ENCODE measurements at regions not wholly inside any gene's neighbourhood (a gene's known extent, or its start where the extent isn't known, plus 50 kb on each side); places are given as distances from the start of the nearest gene placed in this dataset.

- Histone ChIP-seq H3K79me2 (ENCODE audit: low read length) (no peaks in the 10 kb centered on the region), H3K27me3 (replicated peaks; ENCODE audit: insufficient read depth, low read length) (no peaks in the 10 kb centered on the region), H4K20me1 (ENCODE audit: insufficient read depth, low read length) (no peaks in the 10 kb centered on the region), H2AFZ (ENCODE audit: low read length) (no peak overlapping the region), H3K9me2 (replicated peaks; ENCODE audit: insufficient read depth, low read length) (no peaks in the 10 kb centered on the region), H3K4me1 (ENCODE audit: low read length) (no peaks in the 10 kb centered on the region), H3F3A (ENCODE audit: insufficient read depth, low read length) (no peaks in the 10 kb centered on the region), H3K27ac (ENCODE audit: low read length) (no peak overlapping the region), H3K4me2 (ENCODE audit: low read depth, low read length) (no peak overlapping the region), H3K4me3 (ENCODE audit: low read length) (no peak overlapping the region), H3K9ac (ENCODE audit: low read length) (no peak overlapping the region), H3K36me3 (replicated peaks; ENCODE audit: insufficient read depth, low read length) (no peaks in the 10 kb centered on the region), H3K9me3 (replicated peaks; ENCODE audit: insufficient read depth, low read length) (no peaks in the 10 kb centered on the region)
- TF ChIP-seq EZH2 (optimal IDR thresholded peaks at IDR 0.05; ENCODE audit: low read depth, low read length) (no peak), CTCF (IDR thresholded peaks at IDR 0.05; ENCODE audit: low read length) (no peak), EZH2phosphoT487 (IDR thresholded peaks at IDR 0.05; ENCODE audit: low read length) (no peak)
- DNase-seq: no peak
Observed at GRCh38 chr2:106041150-106041549, 153.0 kb downstream of the UXS1 start.

GRCh38 chr2:106039634-106040315 is 154.3 kb downstream of the UXS1 start:
- Histone ChIP-seq H3K4me1 (ENCODE audit: low read length) (no peaks in the 10 kb centered on the region), H3K27ac (ENCODE audit: low read length) (no peak overlapping the region), H3K9ac (ENCODE audit: low read length) (no peak overlapping the region), H2AFZ (ENCODE audit: low read length) (no peak overlapping the region), H3F3A (ENCODE audit: insufficient read depth, low read length) (no peaks in the 10 kb centered on the region), H3K79me2 (ENCODE audit: low read length) (no peaks in the 10 kb centered on the region), H4K20me1 (ENCODE audit: insufficient read depth, low read length) (no peaks in the 10 kb centered on the region), H3K9me2 (replicated peaks; ENCODE audit: insufficient read depth, low read length) (no peaks in the 10 kb centered on the region), H3K36me3 (replicated peaks; ENCODE audit: insufficient read depth, low read length) (no peaks in the 10 kb centered on the region), H3K4me2 (ENCODE audit: low read depth, low read length) (no peak overlapping the region), H3K4me3 (ENCODE audit: low read length) (no peak overlapping the region), H3K27me3 (replicated peaks; ENCODE audit: insufficient read depth, low read length) (no peaks in the 10 kb centered on the region), H3K9me3 (replicated peaks; ENCODE audit: insufficient read depth, low read length) (no peaks in the 10 kb centered on the region)
- DNase-seq: no peak
- TF ChIP-seq CTCF (IDR thresholded peaks at IDR 0.05; ENCODE audit: low read length) (no peak), EZH2phosphoT487 (IDR thresholded peaks at IDR 0.05; ENCODE audit: low read length) (no peak), EZH2 (optimal IDR thresholded peaks at IDR 0.05; ENCODE audit: low read depth, low read length) (no peak)

- H3K4me3 ChIP-seq (ENCODE audit: low read length): no peak overlapping the region
Observed at GRCh38 chr2:106038601-106039375, 155.3 kb downstream of the UXS1 start.

More at GRCh38 chr2:106038601-106039375, 155.3 kb downstream of the UXS1 start:
- TF ChIP-seq CTCF (IDR thresholded peaks at IDR 0.05; ENCODE audit: low read length) (no peak), EZH2 (optimal IDR thresholded peaks at IDR 0.05; ENCODE audit: low read depth, low read length) (no peak), EZH2phosphoT487 (IDR thresholded peaks at IDR 0.05; ENCODE audit: low read length) (no peak)
- Histone ChIP-seq H3K4me1 (ENCODE audit: low read length) (no peaks in the 10 kb centered on the region), H3K9ac (ENCODE audit: low read length) (no peak overlapping the region), H3K9me3 (replicated peaks; ENCODE audit: insufficient read depth, low read length) (no peaks in the 10 kb centered on the region), H4K20me1 (ENCODE audit: insufficient read depth, low read length) (no peaks in the 10 kb centered on the region), H3K27me3 (replicated peaks; ENCODE audit: insufficient read depth, low read length) (no peaks in the 10 kb centered on the region), H3K27ac (ENCODE audit: low read length) (no peak overlapping the region), H2AFZ (ENCODE audit: low read length) (no peak overlapping the region), H3K9me2 (replicated peaks; ENCODE audit: insufficient read depth, low read length) (no peaks in the 10 kb centered on the region), H3K36me3 (replicated peaks; ENCODE audit: insufficient read depth, low read length) (no peaks in the 10 kb centered on the region), H3K4me2 (ENCODE audit: low read depth, low read length) (no peak overlapping the region), H3K79me2 (ENCODE audit: low read length) (no peaks in the 10 kb centered on the region), H3F3A (ENCODE audit: insufficient read depth, low read length) (no peaks in the 10 kb centered on the region)
- DNase-seq: no peak

All from MM.1S (cell line).